ENCODE measurements at regions not wholly inside any gene's neighbourhood (a gene's known extent, or its start where the extent isn't known, plus 50 kb on each side); places are given as distances from the start of the nearest gene placed in this dataset.

DNA sequence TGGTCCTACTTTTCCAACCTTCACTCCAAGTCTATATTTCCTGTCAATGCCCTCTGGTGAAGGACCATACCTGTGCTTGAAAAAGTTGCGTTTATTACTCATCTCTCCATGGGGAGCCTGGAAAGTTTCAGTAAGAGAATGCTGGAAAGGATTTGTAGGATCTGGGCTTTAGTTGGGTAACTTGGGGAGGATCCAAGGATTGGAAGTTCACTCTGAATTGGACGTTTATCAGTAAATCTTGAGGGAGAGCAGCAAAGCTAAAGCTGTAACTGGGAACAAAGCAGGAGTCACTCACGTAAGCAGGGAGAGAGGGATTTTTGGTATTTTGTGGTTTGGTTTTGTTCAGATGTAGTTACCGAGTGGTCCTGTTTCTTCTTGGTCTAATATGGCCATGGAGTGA, 51.4 kb upstream of the NPVF start:
- no peak for FAIRE-seq
- no peak for DNase-seq (ENCODE audit: insufficient read length, low spot score)
- TF ChIP-seq POLR2A (IDR thresholded peaks at IDR 0.05; ENCODE audit: low read depth, low read length) = no peak

- DNase-seq (ENCODE audit: insufficient read length, low spot score) (no peak), FAIRE-seq (no peak)
- no peak for TF ChIP-seq POLR2A (IDR thresholded peaks at IDR 0.05; ENCODE audit: low read depth, low read length)
Observed at GRCh38 chr7:25280181-25280580, 51.9 kb upstream of the NPVF start.

GRCh38 chr7:25282194-25282593, 53.9 kb upstream of the NPVF start:
- FAIRE-seq = no peak

DNA sequence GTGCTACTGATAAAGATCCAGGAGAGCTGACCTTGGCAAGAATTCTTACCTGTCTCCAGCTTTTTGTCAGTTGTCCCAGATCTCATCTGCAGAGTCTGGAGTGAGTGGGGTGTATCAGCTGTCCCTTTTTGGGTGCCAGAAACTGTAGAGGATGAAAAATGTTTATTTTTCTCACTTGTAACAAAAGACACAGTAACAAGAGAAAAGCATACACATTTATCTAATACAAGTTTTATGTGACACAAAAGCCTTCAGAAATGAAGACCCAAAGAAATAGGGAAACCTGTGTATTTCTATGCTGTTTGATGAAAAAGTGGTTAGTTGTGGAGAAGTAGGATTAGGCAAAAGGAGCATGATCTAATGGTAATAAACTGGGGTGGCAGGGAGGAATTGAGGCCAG, 58.5 kb upstream of the NPVF start:
- no peak for DNase-seq (ENCODE audit: insufficient read length, low spot score)
- no peak for TF ChIP-seq POLR2A (IDR thresholded peaks at IDR 0.05; ENCODE audit: low read depth, low read length)
- no peak for FAIRE-seq

More at GRCh38 chr7:25282194-25282593, 53.9 kb upstream of the NPVF start:
- TF ChIP-seq POLR2A (IDR thresholded peaks at IDR 0.05; ENCODE audit: low read depth, low read length) = no peak
- DNase-seq (ENCODE audit: insufficient read length, low spot score) = no peak

DNA sequence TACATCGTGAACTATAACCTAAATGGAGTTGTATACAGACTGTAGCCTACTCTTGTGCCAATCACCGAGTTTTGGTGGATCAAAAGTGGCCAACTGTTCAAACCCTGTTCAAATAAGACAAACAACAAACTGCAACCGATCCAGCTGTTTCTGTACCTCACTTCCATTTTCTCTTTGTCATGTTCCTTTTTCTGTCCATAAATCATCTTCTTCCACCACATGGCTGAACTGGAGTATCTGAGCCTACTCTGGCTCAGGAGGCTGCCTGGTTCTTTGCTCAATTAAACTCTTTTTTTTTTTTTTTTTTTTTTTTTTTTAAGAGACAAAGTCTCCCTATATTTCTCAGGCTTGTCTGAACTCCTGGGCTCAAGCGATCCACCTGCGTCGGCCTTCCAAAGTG, 59.0 kb upstream of the NPVF start:
- no peak for DNase-seq (ENCODE audit: insufficient read length, low spot score)
- TF ChIP-seq POLR2A (IDR thresholded peaks at IDR 0.05; ENCODE audit: low read depth, low read length) = no peak
- no peak for FAIRE-seq

DNA sequence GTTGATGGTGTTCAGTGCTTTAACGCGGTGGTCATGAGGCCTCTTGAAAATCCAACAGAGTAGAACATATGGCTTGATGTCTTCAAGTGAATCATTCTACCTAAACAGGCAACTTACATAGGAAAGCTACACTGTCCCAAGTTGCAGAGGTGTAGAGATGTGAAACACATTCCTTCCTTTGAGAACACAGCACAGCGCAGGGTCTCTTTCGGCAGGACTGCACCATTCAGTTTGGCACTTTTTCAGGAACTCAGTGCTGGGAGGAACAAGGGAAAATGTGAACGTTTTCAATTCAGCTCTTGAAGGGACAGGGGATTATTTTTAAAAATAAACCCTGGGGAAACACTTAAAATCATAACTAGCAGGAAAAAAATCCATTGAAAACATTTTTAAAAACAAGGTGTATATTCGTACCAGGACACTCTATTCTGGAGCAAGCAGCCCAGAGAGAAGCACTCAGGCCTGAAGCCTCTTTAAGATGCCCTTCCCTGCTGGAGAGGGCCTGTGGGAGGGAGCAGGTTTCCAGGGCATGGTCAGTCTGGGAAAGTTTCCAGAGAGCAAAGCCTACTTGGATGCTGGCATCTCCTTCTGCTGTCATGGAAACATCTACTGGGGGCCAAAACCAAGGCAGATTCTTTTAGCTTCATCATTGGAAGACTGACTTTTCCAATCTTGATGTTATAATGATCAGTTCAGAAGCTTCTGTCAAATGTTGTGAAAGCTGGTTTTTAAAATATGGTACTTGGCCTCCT, 60.4 kb upstream of the NPVF start:
- FAIRE-seq = no peak

GRCh38 chr7:25289518-25289917, 61.2 kb upstream of the NPVF start:
- no peak for DNase-seq (ENCODE audit: insufficient read length, low spot score)
- FAIRE-seq = no peak
- no peak for TF ChIP-seq POLR2A (IDR thresholded peaks at IDR 0.05; ENCODE audit: low read depth, low read length)

More for the DNA sequence above, 60.4 kb upstream of the NPVF start:
- TF ChIP-seq POLR2A (IDR thresholded peaks at IDR 0.05; ENCODE audit: low read depth, low read length) = no peak
- no peak for DNase-seq (ENCODE audit: insufficient read length, low spot score)

GRCh38 chr7:25294624-25295023, 66.3 kb upstream of the NPVF start:
- TF ChIP-seq POLR2A (IDR thresholded peaks at IDR 0.05; ENCODE audit: low read depth, low read length) = no peak
- no peak for FAIRE-seq
- DNase-seq (ENCODE audit: insufficient read length, low spot score) = no peak

GRCh38 chr7:25295387-25295786, 67.1 kb upstream of the NPVF start:
- no peak for TF ChIP-seq POLR2A (IDR thresholded peaks at IDR 0.05; ENCODE audit: low read depth, low read length)
- no peak for DNase-seq (ENCODE audit: insufficient read length, low spot score)
- no peak for FAIRE-seq

DNA sequence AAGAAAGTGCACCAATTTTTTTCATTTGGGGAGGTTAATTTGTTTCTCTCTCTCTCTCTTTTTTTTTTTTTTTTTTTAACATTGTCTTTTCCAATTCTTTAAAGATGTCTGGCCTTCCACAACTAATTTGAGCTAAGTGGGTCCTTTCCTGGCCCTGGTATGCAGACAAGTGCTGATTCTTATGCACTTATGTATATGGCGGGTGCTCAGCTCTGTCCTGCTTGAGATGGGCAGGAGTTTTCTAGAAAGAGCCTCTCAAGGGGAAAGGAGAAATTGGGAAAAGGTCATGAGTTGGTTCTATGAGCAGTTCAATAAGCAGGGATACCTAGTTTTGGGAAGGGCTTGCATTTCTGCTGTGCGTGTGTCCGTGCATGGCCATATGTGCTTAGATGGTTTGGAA, 67.8 kb upstream of the NPVF start:
- FAIRE-seq = no peak
- TF ChIP-seq POLR2A (IDR thresholded peaks at IDR 0.05; ENCODE audit: low read depth, low read length) = no peak
- DNase-seq (ENCODE audit: insufficient read length, low spot score) = no peak

- FAIRE-seq = no peak
- no peak for DNase-seq (ENCODE audit: insufficient read length, low spot score)
- TF ChIP-seq POLR2A (IDR thresholded peaks at IDR 0.05; ENCODE audit: low read depth, low read length) = no peak
Observed at GRCh38 chr7:25297278-25297677, 69.0 kb upstream of the NPVF start.

DNA sequence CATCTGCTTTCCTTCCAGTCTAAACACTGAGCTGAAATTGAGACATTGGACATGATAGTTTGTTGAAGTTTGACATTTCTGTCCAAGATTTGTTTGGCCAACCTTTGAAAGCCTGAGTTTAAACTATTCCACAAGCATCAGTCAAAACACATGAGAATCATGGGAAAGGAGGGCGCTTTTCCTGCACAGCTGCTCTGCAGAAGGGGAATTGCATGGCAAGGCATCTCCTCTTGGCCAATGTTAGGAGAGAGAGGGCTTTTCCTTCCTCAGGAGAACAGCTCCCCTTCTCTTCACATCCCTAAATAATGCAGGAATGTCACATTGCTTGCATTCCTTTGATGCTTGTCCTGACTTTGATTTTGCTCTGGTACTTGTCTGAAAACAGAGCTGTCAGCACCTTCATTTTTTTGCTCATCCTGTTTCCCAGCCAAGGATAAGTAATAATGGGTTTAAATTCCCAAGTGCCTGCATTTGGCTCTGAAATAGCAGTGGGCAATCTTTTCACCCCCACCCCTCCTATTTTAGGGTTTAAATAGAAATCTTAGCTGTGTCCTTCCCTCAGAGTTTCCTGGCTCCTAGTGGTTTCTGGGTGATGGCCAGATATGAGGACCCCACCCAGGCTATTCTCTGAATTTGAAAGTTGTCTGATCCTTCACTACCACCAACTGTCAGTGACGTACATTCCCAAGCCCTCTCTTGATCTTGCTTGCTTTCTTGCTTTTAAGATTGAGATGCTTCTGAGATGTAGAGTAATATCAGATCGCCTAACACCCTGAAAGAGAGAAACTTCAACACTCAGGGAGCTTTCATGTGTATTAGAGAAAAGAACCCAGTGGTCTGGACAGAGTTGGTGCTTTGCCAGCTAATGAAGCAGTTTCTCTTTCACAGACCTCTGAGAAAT, 75.2 kb upstream of the NPVF start:
- no peak for DNase-seq (ENCODE audit: insufficient read length, low spot score)
- TF ChIP-seq POLR2A (IDR thresholded peaks at IDR 0.05; ENCODE audit: low read depth, low read length) = no peak
- no peak for FAIRE-seq

- TF ChIP-seq POLR2A (IDR thresholded peaks at IDR 0.05; ENCODE audit: low read depth, low read length) = no peak
- no peak for FAIRE-seq
- DNase-seq (ENCODE audit: insufficient read length, low spot score) = no peak
Observed at GRCh38 chr7:25304691-25305090, 76.4 kb upstream of the NPVF start.

- DNase-seq (ENCODE audit: insufficient read length, low spot score) (no peak), FAIRE-seq (no peak)
- TF ChIP-seq POLR2A (IDR thresholded peaks at IDR 0.05; ENCODE audit: low read depth, low read length) = no peak
Observed at GRCh38 chr7:25305831-25306230, 77.5 kb upstream of the NPVF start.

DNA sequence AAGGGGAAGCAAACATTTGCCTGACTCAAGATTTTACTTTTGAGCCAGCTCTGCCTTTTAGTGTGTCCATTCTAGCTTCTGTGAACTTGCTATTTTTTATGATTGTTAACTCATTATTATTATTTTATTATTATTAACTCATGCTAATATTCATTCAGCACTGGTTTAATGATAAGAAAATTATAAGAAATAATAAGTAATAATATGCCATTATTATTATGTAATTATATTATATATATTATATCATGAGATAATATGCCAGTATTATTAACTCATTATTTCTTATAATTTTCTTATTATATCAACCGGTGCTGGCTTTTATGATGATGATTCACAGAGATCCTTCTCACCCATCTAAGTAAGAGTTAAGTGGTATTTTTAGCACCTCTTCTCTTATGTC, 79.3 kb upstream of the NPVF start:
- no peak for FAIRE-seq
- no peak for TF ChIP-seq POLR2A (IDR thresholded peaks at IDR 0.05; ENCODE audit: low read depth, low read length)
- DNase-seq (ENCODE audit: insufficient read length, low spot score) = no peak

Measured in H54 (cell line).